Lung microvascular endothelial cell (primary cell): ENCODE measurements at regions not wholly inside any gene's neighbourhood (a gene's known extent, or its start where the extent isn't known, plus 50 kb on each side); places are given as distances from the start of the nearest gene placed in this dataset.

ENCODE experiments used
- DNase-seq, 2 donors: peaks; one replicate each; pipeline versions ENCODE4 v3.0.0 to v3.0.0-alpha.2; 2010; ENCODE audit warnings: low read depth in 2 of 2

DNA sequence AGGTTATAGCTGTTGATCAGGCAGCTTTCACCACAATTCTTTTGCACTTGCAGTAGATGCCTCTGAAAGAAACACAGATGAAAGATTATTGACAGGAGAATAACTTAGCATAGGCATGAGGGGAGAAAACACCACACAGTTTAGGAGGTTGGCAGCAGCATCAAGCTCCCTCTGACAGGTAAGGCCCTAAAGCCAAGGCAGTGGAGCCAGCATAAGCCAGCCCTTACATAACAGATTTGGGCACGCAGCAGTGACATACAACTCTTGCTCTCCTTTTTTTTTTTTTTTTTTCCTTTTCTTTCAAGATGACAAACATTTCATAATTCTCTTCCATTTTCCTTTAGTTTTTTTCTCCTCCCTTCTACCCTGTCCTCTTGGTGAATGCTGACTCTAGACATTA, 257.6 kb upstream of the ADAMTSL1 start:
- no peak for DNase-seq

GRCh38 chr9:18228101-18228500, 245.9 kb upstream of the ADAMTSL1 start:
- DNase-seq = no peak

DNA sequence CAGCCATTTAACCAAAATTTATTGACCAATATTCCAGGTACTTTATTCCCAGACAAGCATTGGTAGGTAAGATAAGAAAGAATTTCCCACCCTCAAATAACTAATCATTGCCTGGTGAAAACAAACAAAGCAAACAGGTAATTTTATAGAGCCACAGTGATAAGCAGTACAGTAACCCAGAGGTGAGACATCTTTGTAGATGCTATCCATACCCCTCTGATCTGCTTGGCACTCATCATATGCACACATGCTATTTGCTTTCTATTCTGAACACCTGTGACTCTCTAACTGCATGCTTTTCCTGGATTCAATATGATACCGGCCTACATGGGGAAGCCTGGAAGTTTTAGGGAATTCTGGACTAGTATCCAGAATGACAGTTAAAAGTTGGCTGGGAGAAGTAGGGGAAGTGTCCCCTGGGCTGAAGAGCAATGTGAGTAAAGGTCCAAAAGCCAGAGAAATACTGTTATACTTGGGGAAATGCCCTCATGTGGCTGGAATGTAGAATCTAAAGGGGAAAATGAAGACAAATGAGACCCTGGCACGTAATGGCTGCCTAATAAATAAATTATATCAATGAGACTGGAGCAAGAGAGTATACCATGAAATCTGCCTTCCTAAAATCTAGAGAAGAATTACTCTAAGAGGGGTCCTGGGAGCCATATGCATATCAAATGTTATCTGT, 243.8 kb upstream of the ADAMTSL1 start:
- DNase-seq = peak in 1 of 2 donors; percentile 19

GRCh38 chr9:18233311-18233710, 240.6 kb upstream of the ADAMTSL1 start:
- DNase-seq = no peak

- no peak for DNase-seq
Observed at GRCh38 chr9:18233776-18234445, 240.0 kb upstream of the ADAMTSL1 start.

DNA sequence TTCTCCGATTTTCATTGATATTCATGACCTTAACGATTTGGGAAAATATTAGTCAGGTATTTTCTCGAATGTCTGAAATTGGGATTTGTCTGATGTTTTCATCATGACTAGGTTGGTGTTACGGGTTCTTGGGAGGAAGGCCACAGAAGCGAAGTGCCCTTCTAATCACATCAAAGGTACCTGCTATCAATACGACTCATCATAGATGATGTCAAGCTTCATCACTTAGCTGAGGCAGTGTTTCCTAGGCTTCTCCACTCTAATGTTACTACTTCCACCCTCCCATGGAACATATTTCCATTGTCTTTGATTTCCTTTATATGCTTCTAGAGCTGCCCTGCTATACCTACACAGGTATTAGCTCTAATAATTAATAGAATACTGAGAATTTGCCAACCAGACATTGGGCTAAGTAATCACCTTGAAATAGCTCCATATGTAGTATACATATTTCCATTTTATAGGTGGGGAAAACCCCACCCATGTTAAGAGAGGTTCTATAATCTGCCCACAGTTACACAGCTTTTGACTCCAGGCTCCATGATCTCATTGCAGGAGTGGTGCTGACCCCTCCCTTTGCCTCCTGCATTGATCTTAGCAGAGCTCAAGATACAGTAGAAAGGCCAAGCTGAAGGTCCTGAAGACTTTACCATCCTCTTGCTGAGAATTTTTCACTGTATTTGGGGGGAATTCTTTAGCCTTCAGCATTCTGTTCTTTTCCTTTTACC, 238.6 kb upstream of the ADAMTSL1 start:
- no peak for DNase-seq

DNA sequence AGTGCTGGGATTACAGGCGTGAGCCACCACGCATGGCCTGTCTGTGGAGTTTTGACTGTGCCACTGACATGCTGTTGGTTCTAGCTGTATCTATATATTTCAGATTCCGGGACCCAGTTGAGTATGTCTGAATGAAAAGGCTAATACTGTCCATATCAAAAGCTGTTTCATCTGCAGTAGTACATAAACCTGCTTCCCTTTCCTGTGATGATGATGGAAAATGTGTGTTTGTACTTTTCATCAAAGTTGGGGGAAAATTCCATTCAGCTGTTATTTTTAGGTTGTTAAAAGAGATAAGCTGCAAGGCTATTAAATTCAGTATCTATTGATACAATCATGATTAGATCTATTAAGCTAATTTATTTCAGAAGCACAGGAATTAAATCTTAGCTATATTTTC, 237.6 kb upstream of the ADAMTSL1 start:
- peak in 1 of 2 donors; percentile 81 for DNase-seq

DNA sequence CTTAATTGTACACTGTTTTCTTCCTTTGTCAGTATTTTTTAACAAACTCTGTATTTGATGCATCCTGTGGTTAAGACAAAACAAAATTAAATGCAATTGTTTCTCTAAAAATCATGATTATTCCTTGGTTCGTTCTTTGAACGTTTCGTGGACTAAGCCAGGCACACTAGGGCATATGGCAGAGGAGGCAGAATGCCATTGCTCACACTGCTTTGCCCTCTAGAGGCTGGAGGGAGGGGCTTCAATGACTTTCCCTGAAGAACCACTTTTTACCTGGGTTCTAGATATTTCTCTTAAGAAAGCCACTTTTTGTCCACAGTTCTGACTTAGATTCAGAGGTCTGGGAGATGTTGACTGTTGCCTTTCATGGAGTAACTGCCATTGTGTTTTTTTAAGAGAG, 236.2 kb upstream of the ADAMTSL1 start:
- no peak for DNase-seq

DNA sequence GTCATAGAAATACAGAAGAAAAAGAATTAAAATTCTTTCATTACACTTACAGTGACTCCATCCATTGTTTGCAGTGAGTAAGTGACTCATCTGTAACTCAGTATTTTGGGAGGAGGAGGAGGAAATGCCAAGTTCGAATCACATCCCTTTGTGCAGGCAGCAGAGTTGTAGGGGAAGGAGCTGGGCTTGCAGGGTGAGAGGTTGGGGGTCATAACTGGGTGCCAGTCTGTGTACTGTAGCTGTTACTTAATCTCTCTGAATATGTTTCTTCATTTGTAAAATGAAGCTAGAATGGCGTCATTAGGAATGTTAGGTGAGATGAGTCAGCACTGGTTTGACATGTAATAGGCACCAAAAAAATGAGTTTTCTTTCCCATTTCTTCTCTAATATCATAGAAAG, 235.7 kb upstream of the ADAMTSL1 start:
- peak; percentile 58 to 96 for DNase-seq

GRCh38 chr9:18238752-18239447, 235.1 kb upstream of the ADAMTSL1 start:
- DNase-seq = peak in 1 of 2 donors; percentile 35

- no peak for DNase-seq
Observed at GRCh38 chr9:18240213-18240612, 233.7 kb upstream of the ADAMTSL1 start.

DNA sequence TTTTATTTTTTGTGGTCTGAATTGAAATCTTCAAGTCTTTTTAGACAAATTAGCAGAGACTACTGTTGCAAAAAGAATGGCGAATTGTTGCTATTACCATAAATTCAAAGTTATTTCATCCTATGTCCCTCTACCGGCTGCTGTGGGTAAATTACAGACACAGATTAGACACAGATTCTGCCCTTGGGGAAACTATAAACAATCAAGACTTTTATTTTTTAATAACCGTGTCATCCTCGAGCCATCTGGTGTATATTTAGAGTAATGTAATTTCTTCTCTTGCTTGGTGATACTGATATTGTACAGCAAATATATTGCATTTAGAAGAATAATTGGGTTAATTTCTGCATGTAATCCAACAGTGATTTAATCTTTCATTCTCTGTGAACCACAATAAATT, 228.0 kb upstream of the ADAMTSL1 start:
- no peak for DNase-seq

DNA sequence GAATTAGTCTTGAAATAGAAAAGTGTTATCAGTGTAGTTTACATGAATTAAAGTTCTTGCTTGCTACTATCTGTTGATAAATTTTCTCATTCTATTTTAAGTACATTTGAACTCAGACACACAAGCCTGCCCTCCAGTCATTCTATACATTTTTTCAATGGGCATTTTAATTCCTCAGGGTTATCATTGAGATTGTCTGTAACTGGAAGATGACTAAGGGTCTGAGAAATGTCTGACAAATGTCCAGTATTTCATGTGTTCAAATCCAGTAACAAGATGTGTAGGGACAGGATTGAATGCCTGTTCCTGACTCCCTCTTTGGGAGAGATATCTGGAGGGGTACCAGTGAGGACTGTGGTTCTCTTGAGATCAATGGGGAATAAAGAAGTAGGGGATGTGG, 223.9 kb upstream of the ADAMTSL1 start:
- no peak for DNase-seq

GRCh38 chr9:18253950-18254349, 220.0 kb upstream of the ADAMTSL1 start:
- no peak for DNase-seq

GRCh38 chr9:18255158-18255629, 218.8 kb upstream of the ADAMTSL1 start:
- peak; percentile 90 to 92 for DNase-seq

- no peak for DNase-seq
Observed at GRCh38 chr9:18255747-18256146, 218.2 kb upstream of the ADAMTSL1 start.

DNA sequence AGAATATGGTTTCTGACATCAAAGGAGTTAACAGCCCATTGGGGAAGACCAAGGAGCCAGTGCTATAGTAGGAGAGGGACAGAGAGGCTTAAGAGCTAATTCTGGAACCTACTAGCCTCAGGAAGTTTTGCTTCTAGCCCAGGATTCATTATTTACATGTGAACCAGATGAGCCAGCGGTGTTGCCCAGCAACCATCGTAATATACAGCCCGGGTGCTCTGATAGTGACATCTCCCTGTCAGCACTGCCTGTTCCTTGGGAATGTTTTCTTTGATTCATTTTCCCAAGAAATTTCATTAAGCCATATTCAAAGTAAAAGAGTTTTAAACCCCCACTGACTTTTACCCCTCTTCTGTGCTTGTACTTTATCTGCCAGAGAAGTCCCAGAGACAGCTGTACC, 217.4 kb upstream of the ADAMTSL1 start:
- DNase-seq = peak; percentile 13 to 88

DNA sequence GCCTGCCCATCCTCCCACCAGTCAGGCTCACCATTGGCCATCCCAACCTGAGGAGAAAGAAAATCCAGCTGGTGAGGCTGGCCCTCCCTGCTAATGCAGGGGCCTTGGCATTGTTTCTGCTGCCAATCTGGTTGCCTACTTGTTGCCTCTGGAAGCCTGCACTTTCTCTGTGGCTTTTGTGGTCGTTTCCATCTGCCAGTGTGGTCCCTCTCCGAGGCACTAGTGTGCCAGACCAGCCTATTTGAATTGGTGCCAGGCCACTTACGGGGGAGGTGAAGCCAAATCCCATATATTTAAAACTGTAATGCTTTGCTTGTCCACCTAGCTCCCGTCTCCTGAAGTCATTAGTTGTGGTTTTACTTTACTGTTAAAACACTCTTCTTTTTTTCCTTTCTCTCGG, 213.4 kb upstream of the ADAMTSL1 start:
- no peak for DNase-seq

GRCh38 chr9:18261181-18261580, 212.8 kb upstream of the ADAMTSL1 start:
- no peak for DNase-seq

DNA sequence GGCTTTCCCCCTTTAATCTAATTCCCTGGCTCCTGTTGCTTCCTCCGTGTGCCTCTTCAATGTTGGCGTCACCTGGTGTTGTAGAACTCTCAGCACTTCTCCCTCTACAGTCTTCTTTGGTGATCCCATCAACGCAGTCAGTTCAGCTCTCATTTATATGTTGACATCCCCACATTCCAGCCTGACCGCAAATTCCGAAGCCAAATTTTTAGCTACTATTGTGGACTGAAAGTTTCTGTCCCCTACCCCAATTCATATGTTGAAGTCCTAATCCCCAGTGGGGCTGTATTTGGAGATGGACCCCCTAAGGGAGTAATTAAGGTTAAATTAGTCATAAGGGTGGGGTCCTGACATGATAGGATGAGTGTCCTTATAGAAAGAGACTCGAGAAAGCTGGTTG, 210.6 kb upstream of the ADAMTSL1 start:
- DNase-seq = no peak

- peak in 1 of 2 donors; percentile 26 for DNase-seq
Observed at GRCh38 chr9:18268381-18268780, 205.6 kb upstream of the ADAMTSL1 start.

GRCh38 chr9:18269561-18269960, 204.4 kb upstream of the ADAMTSL1 start:
- no peak for DNase-seq
